ENCODE measurements at regions not wholly inside any gene's neighbourhood (a gene's known extent, or its start where the extent isn't known, plus 50 kb on each side); places are given as distances from the start of the nearest gene placed in this dataset.

GRCh38 chr7:113793171-113793570, 125.6 kb downstream of the PPP1R3A start:
- TF ChIP-seq POLR2A (IDR thresholded peaks at IDR 0.05) (no peak), CTCF (IDR thresholded peaks at IDR 0.05) (no peak), POLR2AphosphoS5 (IDR thresholded peaks at IDR 0.05) (no peak), EP300 (IDR thresholded peaks at IDR 0.05; ENCODE audit: low read depth) (no peak)

All from transverse colon (tissue), 4 donors.